ENCODE measurements at regions not wholly inside any gene's neighbourhood (a gene's known extent, or its start where the extent isn't known, plus 50 kb on each side); places are given as distances from the start of the nearest gene placed in this dataset.

GRCh38 chr2:199100326-199101110 lies 357.2 kb downstream of the SATB2 start:
- Histone ChIP-seq H3F3A (ENCODE audit: insufficient read depth, low read depth) (no peaks in the 10 kb centered on the region), H3K9me3 (ENCODE audit: insufficient read depth, low read depth) (no peaks in the 10 kb centered on the region), H4K20me1 (ENCODE audit: insufficient read depth) (no peaks in the 10 kb centered on the region), H3K27ac (no peak overlapping the region), H3K4me1 (replicated peaks; ENCODE audit: insufficient read depth) (no peaks in the 10 kb centered on the region), H2AFZ (no peak overlapping the region), H3K4me2 (no peak overlapping the region), H3K79me2 (ENCODE audit: low read depth) (no peaks in the 10 kb centered on the region), H3K36me3 (ENCODE audit: low read depth) (no peaks in the 10 kb centered on the region), H3K9me2 (ENCODE audit: insufficient read depth) (no peaks in the 10 kb centered on the region; the same call in 1 of the 2 replicates), H3K4me3 (no peak overlapping the region), H3K27me3 (ENCODE audit: insufficient read depth, low read depth) (no peaks in the 10 kb centered on the region)
- DNase-seq, result no peak
- ChIA-PET CTCF (no interaction called here), POLR2A (ENCODE audit: unreplicated experiment) (no interaction called here)
- TF ChIP-seq CTCF (conservative IDR thresholded peaks at IDR 0.05), result no peak
- TF ChIP-seq EZH2 (IDR thresholded peaks at IDR 0.05; ENCODE audit: low read depth), result no peak
- intact Hi-C loops (cut with micrococcal nuclease; ENCODE audit: unreplicated experiment), result no loop called here
- BruUV-seq (replicated peaks), result no TSS peak

GRCh38 chr2:199092419-199092818 lies 365.3 kb downstream of the SATB2 start:
- no peaks in the 10 kb centered on the region for H3K36me3 ChIP-seq (ENCODE audit: low read depth)
- no peaks in the 10 kb centered on the region for H3K9me3 ChIP-seq (ENCODE audit: insufficient read depth, low read depth)
- no peaks in the 10 kb centered on the region for H3K9me2 ChIP-seq (ENCODE audit: insufficient read depth)
- H4K20me1 ChIP-seq (ENCODE audit: insufficient read depth), result no peaks in the 10 kb centered on the region
- no peaks in the 10 kb centered on the region for H3K27me3 ChIP-seq (ENCODE audit: insufficient read depth, low read depth)
- BruUV-seq (replicated peaks), result no TSS peak
- CTCF ChIA-PET, result no interaction called here
- H3K4me2 ChIP-seq, result no peak overlapping the region
- H3K27ac ChIP-seq, result no peak overlapping the region
- no peak overlapping the region for H2AFZ ChIP-seq
- no peak for DNase-seq
- no peaks in the 10 kb centered on the region for H3F3A ChIP-seq (ENCODE audit: insufficient read depth, low read depth)
- POLR2A ChIA-PET (ENCODE audit: unreplicated experiment), result no interaction called here
- intact Hi-C loops (cut with micrococcal nuclease; ENCODE audit: unreplicated experiment), result no loop called here
- H3K4me1 ChIP-seq (replicated peaks; ENCODE audit: insufficient read depth), result no peaks in the 10 kb centered on the region
- no peak for TF ChIP-seq CTCF (conservative IDR thresholded peaks at IDR 0.05)
- no peak for TF ChIP-seq EZH2 (IDR thresholded peaks at IDR 0.05; ENCODE audit: low read depth)
- H3K79me2 ChIP-seq (ENCODE audit: low read depth), result no peaks in the 10 kb centered on the region
- H3K4me3 ChIP-seq, result no peak overlapping the region

- no peak for DNase-seq
- BruUV-seq (replicated peaks), result no TSS peak
- H3K9me3 ChIP-seq (ENCODE audit: insufficient read depth, low read depth), result no peaks in the 10 kb centered on the region
- H3K27ac ChIP-seq, result no peak overlapping the region
- TF ChIP-seq EZH2 (IDR thresholded peaks at IDR 0.05; ENCODE audit: low read depth), result no peak
- TF ChIP-seq CTCF (conservative IDR thresholded peaks at IDR 0.05), result no peak
- H3K9me2 ChIP-seq (ENCODE audit: insufficient read depth), result no peaks in the 10 kb centered on the region
- H2AFZ ChIP-seq, result no peak overlapping the region
- no peaks in the 10 kb centered on the region for H3K36me3 ChIP-seq (ENCODE audit: low read depth)
- no peaks in the 10 kb centered on the region for H3K79me2 ChIP-seq (ENCODE audit: low read depth)
- no peaks in the 10 kb centered on the region for H3K27me3 ChIP-seq (ENCODE audit: insufficient read depth, low read depth)
- no peak overlapping the region for H3K4me2 ChIP-seq
- ChIA-PET POLR2A (ENCODE audit: unreplicated experiment) (no interaction called here), CTCF (no interaction called here)
- no peaks in the 10 kb centered on the region for H4K20me1 ChIP-seq (ENCODE audit: insufficient read depth)
- H3F3A ChIP-seq (ENCODE audit: insufficient read depth, low read depth), result no peaks in the 10 kb centered on the region
- H3K4me3 ChIP-seq, result no peak overlapping the region
- intact Hi-C loops (cut with micrococcal nuclease; ENCODE audit: unreplicated experiment), result no loop called here
- no peaks in the 10 kb centered on the region for H3K4me1 ChIP-seq (replicated peaks; ENCODE audit: insufficient read depth)
These were observed 372.5 kb downstream of the SATB2 start for GRCh38 chr2:199085261-199085660.

Measured in PC-9 (cell line).